ENCODE measurements at regions not wholly inside any gene's neighbourhood (a gene's known extent, or its start where the extent isn't known, plus 50 kb on each side); places are given as distances from the start of the nearest gene placed in this dataset.

DNA sequence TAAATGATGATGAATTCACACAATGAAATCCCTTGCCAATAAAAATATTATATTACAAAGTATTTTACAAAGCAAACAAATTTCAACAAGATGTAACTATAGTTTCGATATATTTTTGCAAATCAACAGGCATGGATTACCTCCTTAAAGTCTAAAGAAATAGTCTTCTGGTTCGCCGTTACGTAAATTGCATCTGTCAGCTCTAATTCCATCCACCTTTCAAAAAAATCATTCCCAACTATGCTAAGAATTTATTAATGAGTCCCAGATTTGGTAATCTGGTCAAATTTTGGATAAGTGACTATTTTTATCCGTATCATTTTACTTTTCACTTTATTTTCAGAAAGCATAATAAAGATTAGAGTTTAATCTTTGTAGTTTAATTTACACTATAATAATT lies 1984.9 kb downstream of the EFNA5 start:
- TF ChIP-seq OSR1 (CRISPR knock-in tag; IDR thresholded peaks at IDR 0.05) = no peak
- no peak for TF ChIP-seq RARB (CRISPR knock-in tag; IDR thresholded peaks at IDR 0.05)
- TF ChIP-seq PATZ1 (CRISPR knock-in tag; IDR thresholded peaks at IDR 0.05; ENCODE audit: borderline replicate concordance) = no peak
- no peak for TF ChIP-seq ZC3H10 (CRISPR knock-in tag; IDR thresholded peaks at IDR 0.05)
- TF ChIP-seq TOX (CRISPR knock-in tag; IDR thresholded peaks at IDR 0.05; ENCODE audit: borderline replicate concordance) = no peak
- no peak for TF ChIP-seq ZNF8 (CRISPR knock-in tag; IDR thresholded peaks at IDR 0.05)
- no peak for TF ChIP-seq ZNF565 (CRISPR knock-in tag; conservative IDR thresholded peaks at IDR 0.05; ENCODE audit: low read depth)
- TF ChIP-seq POU6F1 (CRISPR knock-in tag; IDR thresholded peaks at IDR 0.05; ENCODE audit: borderline replicate concordance, low read depth) = no peak
- TF ChIP-seq ESRRG (CRISPR knock-in tag; IDR thresholded peaks at IDR 0.05) = no peak
- TF ChIP-seq, protein P1, sequence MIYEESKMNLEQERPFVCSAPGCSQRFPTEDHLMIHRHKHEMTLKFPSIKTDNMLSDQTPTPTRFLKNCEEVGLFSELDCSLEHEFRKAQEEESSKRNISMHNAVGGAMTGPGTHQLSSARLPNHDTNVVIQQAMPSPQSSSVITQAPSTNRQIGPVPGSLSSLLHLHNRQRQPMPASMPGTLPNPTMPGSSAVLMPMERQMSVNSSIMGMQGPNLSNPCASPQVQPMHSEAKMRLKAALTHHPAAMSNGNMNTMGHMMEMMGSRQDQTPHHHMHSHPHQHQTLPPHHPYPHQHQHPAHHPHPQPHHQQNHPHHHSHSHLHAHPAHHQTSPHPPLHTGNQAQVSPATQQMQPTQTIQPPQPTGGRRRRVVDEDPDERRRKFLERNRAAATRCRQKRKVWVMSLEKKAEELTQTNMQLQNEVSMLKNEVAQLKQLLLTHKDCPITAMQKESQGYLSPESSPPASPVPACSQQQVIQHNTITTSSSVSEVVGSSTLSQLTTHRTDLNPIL (CRISPR knock-in tag; IDR thresholded peaks at IDR 0.05; ENCODE audit: low read depth) = no peak
- no peak for TF ChIP-seq CSRNP3 (CRISPR knock-in tag; IDR thresholded peaks at IDR 0.05)
- TF ChIP-seq, protein P2, sequence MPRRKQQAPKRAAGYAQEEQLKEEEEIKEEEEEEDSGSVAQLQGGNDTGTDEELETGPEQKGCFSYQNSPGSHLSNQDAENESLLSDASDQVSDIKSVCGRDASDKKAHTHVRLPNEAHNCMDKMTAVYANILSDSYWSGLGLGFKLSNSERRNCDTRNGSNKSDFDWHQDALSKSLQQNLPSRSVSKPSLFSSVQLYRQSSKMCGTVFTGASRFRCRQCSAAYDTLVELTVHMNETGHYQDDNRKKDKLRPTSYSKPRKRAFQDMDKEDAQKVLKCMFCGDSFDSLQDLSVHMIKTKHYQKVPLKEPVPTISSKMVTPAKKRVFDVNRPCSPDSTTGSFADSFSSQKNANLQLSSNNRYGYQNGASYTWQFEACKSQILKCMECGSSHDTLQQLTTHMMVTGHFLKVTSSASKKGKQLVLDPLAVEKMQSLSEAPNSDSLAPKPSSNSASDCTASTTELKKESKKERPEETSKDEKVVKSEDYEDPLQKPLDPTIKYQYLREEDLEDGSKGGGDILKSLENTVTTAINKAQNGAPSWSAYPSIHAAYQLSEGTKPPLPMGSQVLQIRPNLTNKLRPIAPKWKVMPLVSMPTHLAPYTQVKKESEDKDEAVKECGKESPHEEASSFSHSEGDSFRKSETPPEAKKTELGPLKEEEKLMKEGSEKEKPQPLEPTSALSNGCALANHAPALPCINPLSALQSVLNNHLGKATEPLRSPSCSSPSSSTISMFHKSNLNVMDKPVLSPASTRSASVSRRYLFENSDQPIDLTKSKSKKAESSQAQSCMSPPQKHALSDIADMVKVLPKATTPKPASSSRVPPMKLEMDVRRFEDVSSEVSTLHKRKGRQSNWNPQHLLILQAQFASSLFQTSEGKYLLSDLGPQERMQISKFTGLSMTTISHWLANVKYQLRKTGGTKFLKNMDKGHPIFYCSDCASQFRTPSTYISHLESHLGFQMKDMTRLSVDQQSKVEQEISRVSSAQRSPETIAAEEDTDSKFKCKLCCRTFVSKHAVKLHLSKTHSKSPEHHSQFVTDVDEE (CRISPR knock-in tag; IDR thresholded peaks at IDR 0.05) = no peak
- TF ChIP-seq ISL1 (CRISPR knock-in tag; IDR thresholded peaks at IDR 0.05) = no peak
- no peak for TF ChIP-seq GLIS3 (CRISPR knock-in tag; IDR thresholded peaks at IDR 0.05)
